HepG2 (cell line): ENCODE measurements at regions not wholly inside any gene's neighbourhood (a gene's known extent, or its start where the extent isn't known, plus 50 kb on each side); places are given as distances from the start of the nearest gene placed in this dataset.
A peak's percentile ranks its signal among the peaks of the same experiment; 100 is the strongest.

Experiments
- ARNT2 ChIP-seq: sonication (generic); formaldehyde crosslinking; IDR thresholded peaks from 2 replicates; pipeline ENCODE4 v1.8.0; 2022; ENCODE audit warnings: mild to moderate bottlenecking, low read depth, missing genetic modification reagents, moderate library complexity
- CBX5 ChIP-seq: sonication (generic); formaldehyde crosslinking; IDR thresholded peaks from 2 replicates; pipeline ENCODE4 v1.4.0; 2020; ENCODE audit warnings: missing genetic modification reagents, borderline replicate concordance
- ELF3 ChIP-seq: IDR thresholded peaks from 2 replicates; pipeline ENCODE4 v1.6.1; 2016; ENCODE audit warnings: missing genetic modification reagents, missing compliant biosample characterization
- GATAD1 ChIP-seq: IDR thresholded peaks from 2 replicates; pipeline ENCODE4 v1.6.1; 2016; ENCODE audit warnings: missing genetic modification reagents, missing compliant biosample characterization
- HHEX ChIP-seq: IDR thresholded peaks from 2 replicates; pipeline ENCODE4 v1.6.1; 2016; ENCODE audit warnings: control low read depth
- HMG20B ChIP-seq: conservative IDR thresholded peaks from 2 replicates; pipeline ENCODE4 v1.6.1; 2016; ENCODE audit warnings: missing genetic modification reagents, missing compliant biosample characterization
- NRL ChIP-seq: sonication (generic); formaldehyde crosslinking; IDR thresholded peaks from 2 replicates; pipeline ENCODE4 v1.5.0; 2020; ENCODE audit warnings: missing genetic modification reagents, mild to moderate bottlenecking, moderate library complexity, borderline replicate concordance
- ONECUT2 ChIP-seq: sonication (generic); formaldehyde crosslinking; IDR thresholded peaks from 2 replicates; pipeline ENCODE4 v1.4.0; 2020; ENCODE audit warnings: missing genetic modification reagents
- PAX8 ChIP-seq: sonication (generic); formaldehyde crosslinking; IDR thresholded peaks from 2 replicates; pipeline ENCODE4 v1.8.0; 2022; ENCODE audit warnings: mild to moderate bottlenecking, missing genetic modification reagents, borderline replicate concordance
- PBX3 ChIP-seq: sonication (generic); formaldehyde crosslinking; IDR thresholded peaks from 2 replicates; pipeline ENCODE4 v1.8.1; 2023; ENCODE audit warnings: missing genetic modification reagents, inconsistent platforms, borderline replicate concordance
- RERE ChIP-seq: IDR thresholded peaks from 2 replicates; pipeline ENCODE4 v1.6.1; 2016; ENCODE audit warnings: low read depth, missing genetic modification reagents, missing compliant biosample characterization
- RFX3 ChIP-seq: IDR thresholded peaks from 2 replicates; pipeline ENCODE4 v1.6.1; 2016; ENCODE audit warnings: missing biosample characterization, missing genetic modification reagents
- SAFB2 ChIP-seq: sonication (generic); formaldehyde crosslinking; IDR thresholded peaks from 2 replicates; pipeline ENCODE4 v1.5.1; 2020; ENCODE audit warnings: missing genetic modification reagents, low read depth, mild to moderate bottlenecking, borderline replicate concordance
- SIX4 ChIP-seq: sonication (generic); formaldehyde crosslinking; IDR thresholded peaks from 2 replicates; pipeline ENCODE4 v1.4.0; 2020; ENCODE audit warnings: missing genetic modification reagents
- SRSF9 ChIP-seq: fragments of 200-400 bp; formaldehyde crosslinking; IDR thresholded peaks from 2 replicates; pipeline ENCODE4 v1.6.1; 2018; ENCODE audit warnings: borderline replicate concordance, mild to moderate bottlenecking, low read depth, low read length; ENCODE audit not compliant: insufficient read depth, poor library complexity, severe bottlenecking
- ZBTB37 ChIP-seq: sonication (generic); formaldehyde crosslinking; IDR thresholded peaks from 2 replicates; pipeline ENCODE4 v1.4.0; 2020; ENCODE audit warnings: mild to moderate bottlenecking, missing genetic modification reagents
- ZFP91 ChIP-seq: sonication (generic); formaldehyde crosslinking; IDR thresholded peaks from 2 replicates; pipeline ENCODE4 v1.9.0; 2022; ENCODE audit warnings: missing genetic modification reagents, mild to moderate bottlenecking, borderline replicate concordance
- ZNF292 ChIP-seq: sonication (generic); formaldehyde crosslinking; IDR thresholded peaks from 2 replicates; pipeline ENCODE4 v1.8.1; 2022; ENCODE audit warnings: mild to moderate bottlenecking, low read depth, missing genetic modification reagents, borderline replicate concordance
- ZNF567 ChIP-seq: sonication (generic); formaldehyde crosslinking; IDR thresholded peaks from 2 replicates; pipeline ENCODE4 v1.8.1; 2023; ENCODE audit warnings: mild to moderate bottlenecking, missing genetic modification reagents, borderline replicate concordance
- ZNF570 ChIP-seq: sonication (generic); formaldehyde crosslinking; IDR thresholded peaks from 2 replicates; pipeline ENCODE4 v1.4.0; 2020; ENCODE audit warnings: mild to moderate bottlenecking, missing genetic modification reagents, borderline replicate concordance
- ZNF792 ChIP-seq: IDR thresholded peaks from 2 replicates; pipeline ENCODE4 v1.6.1; 2016
- ZNF891 ChIP-seq: sonication (generic); formaldehyde crosslinking; IDR thresholded peaks from 2 replicates; pipeline ENCODE4 v1.5.0; 2020; ENCODE audit warnings: mild to moderate bottlenecking, missing genetic modification reagents

GRCh38 chr13:51524312-51524711 is 60.0 kb upstream of the WDFY2 start (continued):
- peak; percentile 64; the same call in 1 of the 2 replicates for TF ChIP-seq HMG20B (CRISPR knock-in tag)
- no peak; the same call in 1 of the 2 replicates for TF ChIP-seq HHEX
- no peak for TF ChIP-seq SRSF9
- TF ChIP-seq PBX3: no peak
- TF ChIP-seq ZFP91 (CRISPR knock-in tag): no peak
- peak; percentile 39; the same call in 1 of the 2 replicates for TF ChIP-seq SIX4 (CRISPR knock-in tag)
- TF ChIP-seq ZNF792 (CRISPR knock-in tag): peak; percentile 67; the same call in 1 of the 2 replicates
- TF ChIP-seq ELF3 (CRISPR knock-in tag): 0 out of 2 replicates have a peak, but pooled peaks have one; percentile 46
- TF ChIP-seq ZNF891: no peak
- peak; percentile 53 for TF ChIP-seq GATAD1 (CRISPR knock-in tag)
- TF ChIP-seq RERE (CRISPR knock-in tag): peak; percentile 74
- no peak for TF ChIP-seq ZBTB37 (CRISPR knock-in tag)
- TF ChIP-seq RFX3 (CRISPR knock-in tag): no peak
- no peak for TF ChIP-seq PAX8
- TF ChIP-seq ZNF292 (CRISPR knock-in tag): no peak
- TF ChIP-seq NRL: no peak
- TF ChIP-seq ZNF567 (CRISPR knock-in tag): no peak
- no peak for TF ChIP-seq ONECUT2
- no peak for TF ChIP-seq CBX5 (CRISPR knock-in tag)
- no peak for TF ChIP-seq ARNT2
- no peak for TF ChIP-seq ZNF570 (CRISPR knock-in tag)
- TF ChIP-seq SAFB2: no peak
